Adrenal gland (tissue), 5 donors: ENCODE measurements at regions not wholly inside any gene's neighbourhood (a gene's known extent, or its start where the extent isn't known, plus 50 kb on each side); places are given as distances from the start of the nearest gene placed in this dataset.

Source experiments
- POLR2A ChIP-seq, 2 donors: fragments of 450-650 bp; IDR thresholded peaks; one replicate each; pipeline ENCODE4 v1.6.1; 2017; ENCODE audit warnings: antibody characterized with exemption in 2 of 2, mild to moderate bottlenecking in 2 of 2, moderate library complexity in 1 of 2
- TF ChIP-seq, protein P1 (sequence below), 6 experiments: fragments of 450-650 bp in 4 of 6; fragments of 200-600 bp in 2 of 6; sonication (generic) in 1 of 6; IDR thresholded peaks; 1 replicate in 5 of 6; 2 replicates in 1 of 6; pipeline versions ENCODE4 v1.5.1 to v1.8.0; 2016 to 2021; ENCODE audit warnings: antibody characterized with exemption in 6 of 6, mild to moderate bottlenecking in 2 of 6, moderate library complexity in 1 of 6
- donor health status: DM: no; HTN: no; CAD: no.

DNA sequence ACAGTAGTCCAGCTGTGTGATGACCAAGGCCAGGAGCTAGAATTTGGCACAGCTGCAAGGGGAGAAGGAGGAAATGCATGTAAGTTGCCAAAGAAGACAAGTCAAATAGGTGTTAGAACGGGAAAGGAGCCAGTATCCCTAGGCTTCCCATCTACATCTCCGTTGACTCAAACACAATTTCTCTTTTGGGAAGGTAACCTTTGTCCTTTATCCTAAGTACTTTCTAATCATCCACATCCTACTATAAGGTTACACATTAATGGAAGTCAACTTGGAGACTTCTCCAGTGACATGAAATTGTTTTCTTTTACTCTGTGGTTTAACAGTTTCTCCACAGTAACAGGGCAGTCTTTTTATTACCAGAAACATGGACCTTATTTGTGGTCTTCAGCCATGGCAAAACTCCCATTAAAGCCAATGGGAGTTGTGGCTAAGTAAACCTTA is 620.0 kb downstream of the ANKRD50 start:
- TF ChIP-seq, protein P1, sequence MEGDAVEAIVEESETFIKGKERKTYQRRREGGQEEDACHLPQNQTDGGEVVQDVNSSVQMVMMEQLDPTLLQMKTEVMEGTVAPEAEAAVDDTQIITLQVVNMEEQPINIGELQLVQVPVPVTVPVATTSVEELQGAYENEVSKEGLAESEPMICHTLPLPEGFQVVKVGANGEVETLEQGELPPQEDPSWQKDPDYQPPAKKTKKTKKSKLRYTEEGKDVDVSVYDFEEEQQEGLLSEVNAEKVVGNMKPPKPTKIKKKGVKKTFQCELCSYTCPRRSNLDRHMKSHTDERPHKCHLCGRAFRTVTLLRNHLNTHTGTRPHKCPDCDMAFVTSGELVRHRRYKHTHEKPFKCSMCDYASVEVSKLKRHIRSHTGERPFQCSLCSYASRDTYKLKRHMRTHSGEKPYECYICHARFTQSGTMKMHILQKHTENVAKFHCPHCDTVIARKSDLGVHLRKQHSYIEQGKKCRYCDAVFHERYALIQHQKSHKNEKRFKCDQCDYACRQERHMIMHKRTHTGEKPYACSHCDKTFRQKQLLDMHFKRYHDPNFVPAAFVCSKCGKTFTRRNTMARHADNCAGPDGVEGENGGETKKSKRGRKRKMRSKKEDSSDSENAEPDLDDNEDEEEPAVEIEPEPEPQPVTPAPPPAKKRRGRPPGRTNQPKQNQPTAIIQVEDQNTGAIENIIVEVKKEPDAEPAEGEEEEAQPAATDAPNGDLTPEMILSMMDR (IDR thresholded peaks at IDR 0.05) = no peak
- TF ChIP-seq POLR2A (IDR thresholded peaks at IDR 0.05) = no peak
